Inflammatory macrophage treated with lipopolysaccharide for 1 hour (primary cell): ENCODE measurements at regions not wholly inside any gene's neighbourhood (a gene's known extent, or its start where the extent isn't known, plus 50 kb on each side); places are given as distances from the start of the nearest gene placed in this dataset.
"Not testable (repeated sequence)": the region's sequence is repeated elsewhere in the genome, so short reads cannot be mapped to it uniquely, and the experiment has no call there.

ENCODE experiments used
- DNase-seq, 2 donors: peaks; one replicate each; pipeline ENCODE4 v3.0.0-alpha.2; 2020 to 2022

DNA sequence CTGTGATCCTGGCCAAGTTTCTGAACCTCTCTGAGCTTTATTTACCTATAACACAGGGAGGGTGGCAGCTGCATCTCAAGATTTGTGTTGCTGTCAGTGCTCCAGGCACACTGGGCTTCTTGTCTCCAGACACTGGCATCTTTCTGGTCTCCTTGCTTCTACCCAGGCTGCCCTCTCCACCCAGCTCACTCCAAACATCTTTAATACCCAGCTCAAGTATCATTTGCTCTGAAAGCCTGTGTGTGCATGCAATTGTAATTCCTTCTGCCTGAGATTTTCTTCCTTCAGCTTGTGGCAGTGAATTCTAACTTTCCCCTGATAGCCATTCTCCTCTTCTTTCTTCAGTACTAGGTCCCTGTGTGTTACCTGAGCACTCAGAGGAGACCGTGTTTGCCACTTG is 50.7 kb upstream of the USP7 start:
- no peak for DNase-seq

DNA sequence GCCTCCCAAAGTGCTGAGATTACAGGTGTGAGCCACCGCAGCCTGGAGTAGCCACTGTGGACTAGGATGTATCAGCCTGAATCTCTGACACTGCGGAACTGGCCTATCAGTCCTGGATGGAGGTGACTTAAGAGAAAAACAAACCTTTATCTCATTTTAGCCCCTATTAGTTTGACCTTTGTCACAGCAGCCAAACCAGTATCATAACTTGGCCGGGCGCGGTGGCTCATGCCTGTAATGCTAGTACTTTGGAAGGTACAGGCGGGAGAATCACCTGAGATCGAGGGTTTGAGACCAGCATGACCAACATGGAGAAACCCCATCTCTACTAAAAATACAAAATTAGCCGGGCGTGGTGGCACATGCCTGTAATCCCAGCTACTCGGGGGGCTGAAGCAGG is 51.8 kb upstream of the USP7 start:
- DNase-seq = no peak

DNA sequence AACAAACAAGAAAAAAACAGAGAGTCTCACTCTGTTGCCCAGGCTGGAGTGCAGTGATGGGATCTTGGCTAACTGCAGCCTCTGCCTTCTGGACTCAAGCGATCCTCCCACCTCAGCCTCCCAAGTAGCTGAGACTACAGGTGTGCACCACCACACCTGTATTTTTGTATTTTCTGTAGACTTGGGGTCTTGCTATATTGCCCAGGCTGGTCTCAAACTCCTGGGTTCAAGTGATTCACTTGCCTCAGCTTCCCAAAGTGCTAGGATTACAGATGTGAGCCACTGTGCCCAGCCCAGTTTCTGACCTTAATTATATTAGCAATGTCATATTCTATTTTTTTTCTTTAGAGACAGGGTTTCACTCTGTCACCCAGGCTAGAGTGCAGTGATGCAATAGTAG is 52.3 kb upstream of the USP7 start:
- not testable (repeated sequence) for DNase-seq

DNA sequence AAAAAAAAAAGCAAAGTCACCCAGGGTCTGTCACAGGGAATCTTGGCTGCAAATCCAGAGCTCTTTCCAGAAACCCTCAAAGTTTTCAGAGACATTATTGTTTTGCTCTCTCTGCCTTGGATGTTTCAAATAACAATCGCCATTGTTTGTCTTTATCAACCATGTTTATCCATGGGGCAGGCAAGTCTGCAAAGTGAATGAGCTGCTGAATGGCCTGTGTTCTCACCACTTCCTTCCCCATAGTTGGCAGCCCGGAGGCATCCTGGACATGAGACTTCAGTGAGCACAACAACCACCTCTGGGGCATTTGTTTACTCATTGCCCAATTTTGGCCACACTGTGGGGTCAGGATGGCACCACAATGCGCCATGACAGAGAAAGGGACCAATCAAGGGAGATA is 53.1 kb upstream of the USP7 start:
- DNase-seq = no peak

DNA sequence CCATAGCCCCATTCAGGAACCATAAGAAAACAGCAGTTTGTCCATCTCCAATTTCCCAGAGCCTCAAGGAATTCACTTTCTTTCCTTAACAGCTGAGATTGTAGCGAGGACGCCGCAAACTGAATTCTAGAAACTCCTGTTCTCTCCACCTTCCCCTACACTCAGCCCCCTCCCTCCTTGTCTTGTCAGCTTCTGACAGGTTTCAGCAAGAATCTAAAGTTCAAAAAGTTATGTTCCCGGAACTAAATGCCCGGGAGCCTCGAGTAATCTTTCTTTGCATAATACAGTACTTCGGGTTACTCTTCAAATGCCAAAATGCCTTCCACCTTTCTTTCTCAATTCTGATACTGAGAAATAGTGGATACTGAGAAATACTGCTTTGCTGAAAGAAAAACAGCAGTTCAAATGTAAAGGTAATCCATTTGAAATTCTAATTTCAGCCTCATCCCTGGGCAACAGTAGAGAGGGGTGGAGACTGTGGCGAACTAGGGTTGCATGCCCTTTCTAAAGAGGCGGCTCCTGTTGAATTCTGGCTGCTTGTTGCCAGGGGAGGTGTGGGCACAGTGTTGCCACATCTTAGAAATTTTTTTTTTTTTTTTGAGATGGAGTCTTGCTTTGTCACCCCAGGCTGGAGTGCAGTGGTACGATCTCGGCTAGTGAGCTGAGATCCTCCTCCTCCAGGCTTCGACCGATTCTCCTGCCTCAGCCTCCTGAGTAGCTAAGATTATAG is 63.5 kb upstream of the USP7 start:
- peak in 1 of 2 donors; percentile 15 for DNase-seq

DNA sequence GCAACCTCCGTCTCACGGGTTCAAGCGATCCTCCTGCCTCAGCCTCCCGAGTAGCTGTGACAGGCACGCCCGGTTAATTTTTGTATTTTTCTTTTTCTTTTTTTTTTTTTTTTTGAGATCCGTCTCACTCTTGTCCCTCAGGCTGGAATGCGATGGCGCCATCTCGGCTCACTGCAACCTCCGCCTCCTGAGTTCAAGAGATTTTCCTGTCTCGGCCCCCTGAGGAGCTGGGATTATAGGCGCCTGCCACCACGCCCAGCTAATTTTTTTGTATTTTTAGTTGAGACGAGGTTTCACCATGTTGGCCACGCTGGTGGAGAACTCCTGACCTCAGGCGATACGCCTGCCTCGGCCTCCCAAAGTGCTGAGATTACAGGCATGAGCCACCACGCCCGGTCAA is 63.0 kb upstream of the HAPSTR1 start:
- not testable (repeated sequence) for DNase-seq

DNA sequence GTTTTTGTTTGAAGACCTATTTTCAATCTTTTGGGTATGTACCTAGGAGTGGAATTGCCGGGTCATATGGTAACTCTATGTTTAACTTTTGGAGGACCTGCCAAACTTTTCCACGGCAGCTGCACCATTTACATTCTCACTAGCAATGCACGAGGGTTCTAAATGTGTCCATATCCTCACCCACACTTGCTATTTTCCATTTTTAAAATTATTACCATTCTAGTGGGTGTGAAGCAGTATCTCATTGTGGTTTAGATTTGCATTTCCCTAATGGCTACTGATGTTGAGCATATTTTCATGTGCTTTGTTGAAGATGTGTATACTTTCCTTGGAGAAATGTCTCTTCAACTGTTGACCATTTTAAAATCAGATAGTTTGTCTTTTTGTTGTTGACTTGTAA is 60.3 kb upstream of the HAPSTR1 start:
- DNase-seq = no peak

DNA sequence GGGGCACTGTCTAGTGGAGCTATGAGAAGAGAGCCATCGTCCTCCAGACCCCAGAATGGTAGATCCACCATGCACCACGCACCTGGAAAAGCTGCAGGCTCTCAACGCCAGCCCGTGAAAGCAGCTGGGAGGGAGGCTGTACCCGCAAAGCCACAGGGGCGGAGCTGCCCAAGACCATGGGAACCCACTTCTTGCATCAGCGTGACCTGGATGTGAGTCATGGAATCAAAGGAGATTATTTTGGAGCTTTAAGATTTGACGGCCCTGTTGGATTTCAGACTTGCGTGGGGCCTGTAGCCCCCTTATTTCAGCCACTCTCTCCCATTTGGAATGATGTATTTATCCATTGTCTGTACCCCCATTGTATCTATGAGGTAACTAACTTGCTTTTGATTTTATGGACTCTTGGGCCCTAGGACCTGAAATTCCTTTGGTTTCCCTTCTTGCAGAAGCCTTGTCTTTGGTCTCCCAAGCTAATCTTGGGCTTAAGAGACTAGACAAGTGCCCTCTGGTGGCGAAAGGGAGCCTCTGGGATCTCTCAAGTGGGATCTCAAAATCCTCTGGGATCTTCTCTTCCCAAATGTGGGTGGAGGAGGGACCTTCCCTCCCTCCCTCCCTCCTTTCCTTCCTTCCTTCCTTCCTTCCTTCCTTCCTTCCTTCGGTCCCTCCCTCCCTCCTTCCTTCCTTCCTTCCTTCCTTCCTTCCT is 58.2 kb upstream of the HAPSTR1 start:
- DNase-seq = peak; percentile 38 to 68

DNA sequence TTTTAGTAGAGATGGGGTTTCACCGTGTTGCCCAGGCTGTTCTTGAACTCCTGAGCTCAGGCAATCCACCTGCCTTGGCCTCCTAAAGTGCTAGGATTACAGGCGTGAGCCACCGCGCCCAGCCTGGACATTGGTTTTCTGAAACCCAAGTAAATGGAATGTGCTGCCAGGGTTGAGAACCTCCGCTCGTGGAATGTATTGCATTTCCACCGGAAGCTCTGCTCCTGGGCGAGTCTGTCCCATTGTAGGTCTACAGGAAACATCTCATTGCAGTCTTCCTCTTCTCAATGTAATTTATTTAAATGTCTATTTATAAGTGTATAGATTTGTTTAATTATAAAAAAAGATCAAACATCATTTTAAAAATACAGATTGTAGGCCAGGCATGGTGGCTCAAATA is 57.4 kb upstream of the HAPSTR1 start:
- DNase-seq = no peak

DNA sequence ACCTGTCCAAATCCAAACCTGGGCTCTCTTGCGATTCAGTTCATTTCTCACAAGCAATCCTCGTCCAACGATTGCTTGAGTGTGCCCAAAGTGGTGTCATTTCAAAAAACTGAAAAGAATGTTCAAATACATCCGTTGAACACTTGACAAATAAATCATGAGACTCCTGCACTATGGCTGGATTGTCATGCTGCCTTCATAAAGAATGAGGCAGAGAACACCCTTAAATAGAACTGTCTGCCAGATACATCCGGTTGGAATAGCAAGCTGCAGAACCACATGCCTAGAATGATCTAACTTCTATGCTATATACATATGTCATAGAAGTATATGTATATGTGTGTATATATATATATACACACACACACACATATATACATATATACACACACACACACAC is 55.4 kb upstream of the HAPSTR1 start:
- no peak for DNase-seq

DNA sequence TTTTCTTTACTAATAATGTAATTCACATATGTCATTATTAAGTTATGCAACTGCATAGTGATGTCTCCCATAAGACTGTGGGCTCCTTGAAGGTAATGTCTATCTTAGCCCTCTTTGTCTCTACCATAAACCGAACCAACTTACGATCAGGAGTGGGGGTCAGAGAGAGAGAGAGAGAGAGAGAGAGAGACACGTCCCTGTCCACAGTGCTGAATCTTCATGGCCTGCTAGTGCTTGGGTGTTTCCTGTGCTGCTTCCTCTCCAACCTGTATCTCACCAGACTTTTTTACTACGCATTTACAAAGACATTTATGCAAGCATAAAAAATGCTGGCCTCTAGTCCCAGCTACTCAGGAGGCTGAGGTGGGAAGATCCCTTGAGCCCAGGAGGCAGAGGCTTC is 52.2 kb upstream of the HAPSTR1 start:
- no peak for DNase-seq

DNA sequence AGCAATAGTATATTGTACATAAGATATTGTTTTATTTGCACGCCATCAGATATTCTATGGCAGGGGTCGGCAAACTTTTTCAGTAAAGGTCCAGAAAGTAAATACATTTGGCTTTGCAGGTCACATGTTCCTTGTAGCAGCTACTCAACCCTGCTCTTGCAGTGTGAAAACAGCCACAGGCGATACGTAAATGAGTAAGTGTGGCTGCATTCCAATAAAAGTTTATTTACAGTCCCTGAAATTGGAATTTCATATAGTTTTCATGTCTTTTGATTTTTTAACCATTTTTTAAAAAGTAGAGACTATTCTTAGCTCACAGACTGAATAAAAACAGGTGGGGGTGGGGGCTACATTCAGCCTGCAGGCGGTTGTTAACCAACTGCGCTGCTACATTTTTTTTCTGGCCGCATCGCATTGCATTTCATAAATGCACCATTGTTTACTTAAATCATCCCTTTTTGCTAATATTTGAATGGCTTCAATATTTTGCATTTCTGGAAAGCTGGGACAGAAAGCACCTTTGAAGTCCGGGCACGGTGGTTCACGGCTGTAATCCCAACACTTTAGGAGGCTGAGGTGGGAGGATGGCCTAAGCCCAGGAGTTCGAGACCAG is 50.5 kb upstream of the HAPSTR1 start:
- no peak for DNase-seq
